Epithelial cell of prostate (primary cell): ENCODE measurements at regions not wholly inside any gene's neighbourhood (a gene's known extent, or its start where the extent isn't known, plus 50 kb on each side); places are given as distances from the start of the nearest gene placed in this dataset.
A peak's percentile ranks its signal among the peaks of the same experiment; 100 is the strongest.
"Not testable (repeated sequence)": the region's sequence is repeated elsewhere in the genome, so short reads cannot be mapped to it uniquely, and the experiment has no call there.

Experiments
- DNase-seq: peaks from one replicate; pipeline ENCODE4 v3.0.0-alpha.2; 2011; ENCODE audit warnings: low read depth, low spot score
- H3K27ac ChIP-seq: fragments of 450-650 bp; 2 replicates; pipeline ENCODE4 v1.5.1; 2017; ENCODE audit warnings: mild to moderate bottlenecking

GRCh38 chr4:97394653-97395052 is 748.6 kb downstream of the STPG2 start:
- DNase-seq = peak; percentile 5
- H3K27ac ChIP-seq = no peak overlapping the region

- DNase-seq = no peak
- no peak overlapping the region for H3K27ac ChIP-seq
These were observed 747.2 kb downstream of the STPG2 start for GRCh38 chr4:97396097-97396496.

- no peak for DNase-seq
- no peak overlapping the region for H3K27ac ChIP-seq
These were observed 746.7 kb downstream of the STPG2 start for GRCh38 chr4:97396605-97397004.

GRCh38 chr4:97404876-97405523 is 738.3 kb downstream of the STPG2 start:
- no peak for DNase-seq
- no peak overlapping the region for H3K27ac ChIP-seq

GRCh38 chr4:97411356-97411755 is 731.9 kb downstream of the STPG2 start:
- no peak for DNase-seq

GRCh38 chr4:97412331-97412730 is 730.9 kb downstream of the STPG2 start:
- no peak for DNase-seq
- H3K27ac ChIP-seq = no peak overlapping the region

More at GRCh38 chr4:97411356-97411755, 731.9 kb downstream of the STPG2 start:
- H3K27ac ChIP-seq = no peak overlapping the region

GRCh38 chr4:97414161-97414560 is 729.1 kb downstream of the STPG2 start:
- no peak overlapping the region for H3K27ac ChIP-seq
- DNase-seq = no peak

GRCh38 chr4:97432551-97432950 is 710.7 kb downstream of the STPG2 start:
- no peak for DNase-seq
- no peak overlapping the region for H3K27ac ChIP-seq

- H3K27ac ChIP-seq, DNase-seq: not testable (repeated sequence)
These were observed 705.1 kb downstream of the STPG2 start for GRCh38 chr4:97437998-97438705.

GRCh38 chr4:97453186-97453585 is 690.1 kb downstream of the STPG2 start:
- DNase-seq = no peak
- no peak overlapping the region for H3K27ac ChIP-seq

- DNase-seq = no peak
- no peak overlapping the region for H3K27ac ChIP-seq
These were observed 686.0 kb downstream of the STPG2 start for GRCh38 chr4:97457253-97457652.

GRCh38 chr4:97468272-97468671 is 675.0 kb downstream of the STPG2 start:
- DNase-seq = no peak
- H3K27ac ChIP-seq = no peak overlapping the region

GRCh38 chr4:97475621-97476020 is 667.7 kb downstream of the STPG2 start:
- DNase-seq = no peak

GRCh38 chr4:97477974-97478373 is 665.3 kb downstream of the STPG2 start:
- DNase-seq = no peak
- no peak overlapping the region for H3K27ac ChIP-seq

More at GRCh38 chr4:97475621-97476020, 667.7 kb downstream of the STPG2 start:
- no peak overlapping the region for H3K27ac ChIP-seq

GRCh38 chr4:97479388-97479787 is 663.9 kb downstream of the STPG2 start:
- no peak for DNase-seq
- no peak overlapping the region for H3K27ac ChIP-seq

GRCh38 chr4:97491856-97492255 is 651.4 kb downstream of the STPG2 start:
- DNase-seq = no peak
- no peak overlapping the region for H3K27ac ChIP-seq

GRCh38 chr4:97493815-97494518 is 649.3 kb downstream of the STPG2 start:
- DNase-seq = no peak
- H3K27ac ChIP-seq = peak overlapping the region; percentile 42

GRCh38 chr4:97496298-97496873 is 646.9 kb downstream of the STPG2 start:
- H3K27ac ChIP-seq = peak overlapping the region; percentile 49
- DNase-seq = peak; percentile 86

- H3K27ac ChIP-seq = peak overlapping the region; percentile 49
- peak; percentile 99 for DNase-seq
These were observed 644.4 kb downstream of the STPG2 start for GRCh38 chr4:97498875-97499274.

GRCh38 chr4:97500423-97500822 is 642.9 kb downstream of the STPG2 start:
- DNase-seq = no peak
- H3K27ac ChIP-seq = no peak overlapping the region

GRCh38 chr4:97504713-97505112 is 638.6 kb downstream of the STPG2 start:
- DNase-seq = no peak
- no peak overlapping the region for H3K27ac ChIP-seq
